ENCODE measurements at regions not wholly inside any gene's neighbourhood (a gene's known extent, or its start where the extent isn't known, plus 50 kb on each side); places are given as distances from the start of the nearest gene placed in this dataset.

DNA sequence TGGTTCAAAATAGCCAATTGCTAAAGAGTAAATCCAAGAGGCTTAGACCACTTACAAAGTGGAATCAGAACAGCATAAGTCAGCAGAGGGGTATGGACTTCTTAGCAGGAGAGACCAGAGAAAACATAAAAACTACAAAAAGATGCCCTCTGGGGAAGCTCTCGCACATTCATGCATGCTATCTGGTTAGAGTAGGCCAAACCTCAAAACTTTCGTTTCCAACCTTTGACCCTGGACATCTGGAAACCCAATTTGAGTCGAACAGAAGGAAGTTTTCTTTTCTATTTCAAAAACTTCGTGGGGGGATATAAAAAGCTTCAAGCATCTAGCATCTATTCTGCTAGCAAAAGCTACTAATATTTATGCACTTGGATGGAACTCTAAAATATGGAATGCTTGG, 523.9 kb upstream of the AGTR1 start:
- peak; percentile 4 for DNase-seq

DNA sequence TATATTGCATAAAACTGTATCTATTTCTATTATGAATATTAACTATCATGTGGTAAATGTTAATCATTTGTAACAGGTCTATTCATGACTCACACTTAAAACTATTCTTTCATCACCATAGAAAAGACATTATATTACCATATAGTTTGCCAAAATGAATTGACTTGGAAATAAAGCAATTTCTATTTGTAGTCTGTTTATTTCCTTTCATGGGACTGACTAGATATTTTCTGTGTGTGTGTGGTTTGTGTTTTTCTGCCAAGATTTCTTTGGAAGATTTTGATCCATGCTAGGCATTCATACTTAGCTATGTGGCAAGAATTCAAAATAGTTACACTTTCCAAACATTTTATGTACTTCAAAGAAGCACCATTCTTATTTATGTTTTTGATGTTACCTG, 522.5 kb upstream of the AGTR1 start:
- peak; percentile 10 for DNase-seq

DNA sequence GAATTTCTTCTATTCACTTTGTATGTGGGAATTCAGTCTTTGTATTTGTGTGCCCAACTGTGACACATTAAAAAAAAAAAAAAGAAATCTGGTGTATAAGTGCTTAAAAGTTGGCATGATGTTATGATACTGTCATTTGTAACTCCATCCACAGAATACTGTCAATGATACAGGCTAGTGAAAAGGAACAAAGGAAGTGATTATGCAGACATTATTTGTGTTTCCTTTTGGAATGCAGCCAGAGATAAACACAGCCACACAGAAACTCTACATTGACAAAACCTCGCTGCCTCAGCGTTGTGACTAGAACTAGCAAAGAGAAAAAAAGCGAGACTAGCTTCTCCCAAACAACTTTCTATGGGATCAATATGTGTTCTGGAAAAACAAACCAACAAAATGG, 519.2 kb upstream of the AGTR1 start:
- DNase-seq = peak; percentile 15

DNA sequence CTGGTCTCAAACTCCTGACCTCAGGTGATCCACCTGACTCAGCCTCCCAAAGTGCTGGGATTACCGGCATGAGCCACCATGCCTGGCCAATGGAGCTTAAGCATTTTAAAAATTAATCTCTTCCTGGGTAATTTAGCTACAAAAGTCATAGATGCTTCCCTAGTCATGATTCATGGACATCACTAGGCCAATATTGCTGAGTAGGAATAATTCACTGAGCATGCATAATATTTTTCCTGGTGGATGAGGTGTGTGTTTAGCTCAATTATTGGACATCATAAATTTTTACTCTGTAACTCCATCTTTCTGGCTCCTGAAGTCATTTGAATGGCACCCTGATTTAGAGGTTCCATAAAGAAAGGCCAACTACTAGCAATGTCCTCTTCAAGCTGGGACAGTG, 512.9 kb upstream of the AGTR1 start:
- DNase-seq = no peak

DNA sequence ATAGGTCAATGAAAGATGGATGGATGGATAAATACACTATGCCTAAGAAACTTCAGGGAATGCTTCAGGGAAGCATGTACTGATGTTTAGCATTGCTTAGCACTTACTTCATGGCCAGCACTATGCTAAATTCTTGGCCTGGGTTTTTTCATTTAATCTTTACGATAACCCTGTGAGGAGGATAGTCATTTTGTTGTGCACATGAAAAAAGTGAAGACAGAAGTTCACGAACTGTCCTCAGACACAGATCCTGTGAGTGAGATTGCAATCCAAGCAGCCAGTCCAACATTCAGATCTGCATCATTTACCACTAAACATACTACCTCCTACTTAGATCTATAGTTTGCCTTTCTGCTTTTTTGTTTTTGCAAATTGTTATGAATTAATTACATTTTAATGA, 510.8 kb upstream of the AGTR1 start:
- no peak for DNase-seq

DNA sequence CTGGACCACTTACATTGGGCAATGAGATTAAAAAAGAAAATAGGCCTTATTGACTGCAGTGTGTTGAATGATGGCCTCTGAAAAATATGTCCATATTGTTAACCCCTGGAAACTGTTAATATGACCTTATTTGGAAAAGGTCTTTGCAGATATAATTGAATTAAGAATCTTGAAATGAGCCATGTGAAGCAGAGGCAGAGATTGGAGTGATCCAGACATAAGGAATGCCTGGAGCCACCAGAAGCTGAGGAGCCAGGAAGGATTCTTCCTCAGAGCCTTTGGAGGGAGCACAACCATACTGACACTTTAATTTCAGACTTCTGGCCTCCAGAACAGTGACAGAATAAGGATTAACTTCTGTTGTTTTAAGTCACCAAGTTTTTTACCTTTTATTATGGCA, 510.4 kb upstream of the AGTR1 start:
- DNase-seq = no peak

DNA sequence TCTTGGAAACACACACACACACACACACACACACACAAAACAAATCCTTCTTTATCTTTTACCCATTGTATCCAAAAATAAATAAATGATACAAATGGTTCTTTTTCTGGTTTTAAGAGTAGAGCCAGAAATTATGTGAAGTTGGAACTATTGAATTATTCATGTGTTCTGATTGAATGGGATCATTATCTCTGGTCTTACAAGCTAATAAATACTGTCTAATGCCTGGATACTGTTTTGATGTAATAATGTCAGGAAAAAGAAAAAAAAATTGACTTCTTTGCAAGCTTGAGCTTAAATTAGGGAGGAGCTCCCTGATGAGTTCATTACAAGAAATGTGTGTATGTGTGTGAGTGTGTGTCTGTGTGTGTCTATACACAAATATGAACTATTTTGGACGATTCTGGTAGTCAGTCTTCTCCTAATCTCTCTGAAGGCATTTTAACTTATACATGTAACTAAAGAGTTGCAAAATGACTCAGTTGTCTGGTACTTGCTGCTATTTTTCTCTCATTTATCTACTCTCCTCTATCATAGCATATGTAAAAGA, 507.2 kb upstream of the AGTR1 start:
- DNase-seq = no peak

DNA sequence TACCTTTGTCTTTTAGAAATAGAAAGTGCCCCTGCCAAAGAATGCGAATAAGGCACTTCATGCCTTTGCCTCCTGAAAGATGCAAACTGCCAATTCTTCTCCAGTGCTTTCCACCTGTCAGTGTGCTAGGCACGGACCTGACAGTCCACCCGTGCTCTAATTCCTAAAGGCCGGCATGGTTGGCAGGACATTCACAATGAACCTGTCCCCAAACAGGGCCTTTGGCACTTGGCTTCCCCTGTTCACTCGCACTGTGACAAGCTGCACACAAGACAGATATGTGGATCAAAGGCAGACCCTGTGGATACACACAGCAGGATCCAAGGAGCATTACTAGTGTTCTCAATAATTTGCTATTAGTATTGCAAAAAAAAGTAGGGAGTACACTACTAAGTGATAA, 505.7 kb upstream of the AGTR1 start:
- DNase-seq = no peak

DNA sequence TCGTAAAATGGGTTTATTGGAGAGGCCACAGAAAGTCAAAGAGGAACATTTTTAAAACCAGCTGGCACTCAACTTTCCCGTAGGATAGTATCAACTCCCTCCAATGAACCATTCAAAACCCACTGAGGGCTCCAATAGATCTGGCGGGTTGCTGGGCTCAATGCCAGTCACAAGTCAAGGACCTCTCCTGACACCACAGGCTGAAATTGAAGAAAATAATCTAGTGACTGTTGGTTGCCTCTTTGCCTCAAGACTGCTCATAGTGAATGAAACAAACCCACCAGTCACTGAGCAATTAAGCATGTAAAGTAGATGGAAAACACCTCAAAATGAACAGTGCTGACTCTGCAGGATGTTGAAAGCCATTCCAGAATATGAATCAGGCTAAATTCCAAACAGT, 500.6 kb upstream of the AGTR1 start:
- no peak for DNase-seq

DNA sequence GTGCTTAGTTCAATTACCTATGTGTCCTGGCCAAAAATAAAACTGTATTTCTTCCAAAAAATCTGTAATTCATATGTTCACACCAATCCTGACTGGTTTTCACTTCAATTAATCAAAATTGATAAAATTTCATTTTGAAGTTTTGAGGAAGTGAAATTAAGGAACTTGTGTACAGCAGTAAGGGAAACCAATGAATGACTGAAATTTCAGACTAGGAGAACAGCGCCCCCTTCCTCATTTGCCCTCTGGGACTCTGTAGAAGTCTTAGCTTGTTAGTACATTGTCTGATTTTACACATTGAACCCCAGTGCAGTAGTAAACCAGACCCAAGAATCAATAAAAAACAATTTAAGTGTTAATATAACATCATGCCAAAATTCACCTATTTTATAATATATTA, 495.3 kb upstream of the AGTR1 start:
- no peak for DNase-seq

DNA sequence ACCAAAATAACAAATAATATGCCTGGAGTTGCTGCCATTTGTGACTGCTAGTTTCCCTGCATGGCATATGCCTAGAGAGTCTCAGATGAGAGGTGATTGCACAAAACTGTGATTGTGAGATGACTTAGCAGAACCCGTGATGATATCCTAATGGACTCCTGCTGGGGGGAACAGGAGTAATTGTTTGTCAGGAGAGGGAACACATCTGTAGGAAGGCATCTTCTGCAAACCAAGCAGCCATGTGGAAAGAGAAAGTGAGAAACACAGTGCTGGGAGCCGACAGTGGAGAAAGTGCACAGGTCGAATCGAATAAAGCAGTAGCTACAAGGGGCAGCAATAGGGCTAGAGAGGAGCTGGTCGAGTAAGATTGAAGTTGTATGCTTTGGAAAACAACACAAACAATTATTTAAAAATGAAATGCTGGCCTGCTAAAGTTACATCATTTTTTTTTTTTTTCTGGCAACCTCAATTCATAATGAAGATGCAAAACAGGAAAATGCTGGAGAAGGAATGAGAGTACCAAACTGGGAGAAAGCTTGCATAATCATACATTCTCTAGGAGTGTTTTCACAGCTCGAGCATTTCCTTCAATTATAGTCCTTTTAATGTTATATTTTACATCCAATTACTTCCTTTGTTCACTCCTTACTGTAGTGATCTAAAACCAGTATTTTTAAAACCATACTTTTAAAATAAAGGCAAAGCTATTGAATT, 494.2 kb upstream of the AGTR1 start:
- DNase-seq = no peak

DNA sequence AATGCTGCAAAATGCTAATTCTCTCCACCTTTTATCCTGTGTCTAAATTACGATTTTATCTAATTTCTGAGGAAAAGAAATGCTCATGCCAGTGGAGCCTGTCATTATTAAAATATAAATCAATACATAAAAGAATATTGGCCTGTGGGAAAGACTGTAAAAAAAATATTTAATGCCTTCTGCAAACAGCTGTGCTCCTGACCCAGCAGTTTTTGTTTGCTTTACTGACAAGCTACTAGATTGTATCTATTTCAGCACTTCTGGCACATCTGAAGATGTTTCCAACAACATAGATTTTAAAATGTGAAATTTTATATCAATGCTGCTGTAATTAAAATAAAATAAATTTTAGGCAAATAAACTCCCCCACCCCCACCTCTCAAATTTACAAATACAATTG, 493.6 kb upstream of the AGTR1 start:
- no peak for DNase-seq

DNA sequence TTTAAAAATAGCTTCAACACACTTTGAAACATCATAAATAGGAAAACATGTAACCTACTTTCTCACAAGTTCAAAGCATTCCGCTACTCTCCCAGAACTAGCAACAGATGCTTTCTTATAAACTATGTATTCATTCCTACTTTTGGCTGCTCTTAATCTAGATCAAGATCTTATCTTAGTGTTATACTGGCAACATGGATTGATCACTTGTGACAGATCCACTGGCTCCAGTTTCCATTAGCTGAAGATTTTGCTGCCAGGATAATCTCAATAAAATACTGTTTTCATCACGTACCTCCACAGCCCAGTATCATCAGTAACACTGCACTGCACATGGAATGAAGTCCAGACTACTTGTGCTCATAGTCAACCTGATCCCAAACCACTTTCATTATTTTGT, 491.7 kb upstream of the AGTR1 start:
- no peak for DNase-seq

DNA sequence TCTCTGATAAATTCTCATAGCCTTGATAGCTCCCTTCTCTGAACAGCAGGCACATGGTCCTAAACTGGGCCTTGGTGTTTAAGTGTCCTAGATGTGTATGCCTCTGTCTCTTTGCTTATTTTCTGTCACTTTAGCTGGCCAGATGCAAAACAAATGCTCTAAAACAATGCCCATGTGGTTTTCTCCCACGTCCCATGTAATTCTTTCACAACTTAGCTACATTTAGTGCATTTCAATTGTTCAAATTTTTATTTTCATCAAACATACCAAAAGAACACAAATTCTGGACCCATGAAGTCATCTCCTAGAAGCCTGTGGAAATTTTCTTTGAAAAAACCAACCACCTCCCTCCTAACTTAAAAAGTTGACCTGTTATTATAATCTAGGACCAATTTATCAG, 491.3 kb upstream of the AGTR1 start:
- DNase-seq = no peak

DNA sequence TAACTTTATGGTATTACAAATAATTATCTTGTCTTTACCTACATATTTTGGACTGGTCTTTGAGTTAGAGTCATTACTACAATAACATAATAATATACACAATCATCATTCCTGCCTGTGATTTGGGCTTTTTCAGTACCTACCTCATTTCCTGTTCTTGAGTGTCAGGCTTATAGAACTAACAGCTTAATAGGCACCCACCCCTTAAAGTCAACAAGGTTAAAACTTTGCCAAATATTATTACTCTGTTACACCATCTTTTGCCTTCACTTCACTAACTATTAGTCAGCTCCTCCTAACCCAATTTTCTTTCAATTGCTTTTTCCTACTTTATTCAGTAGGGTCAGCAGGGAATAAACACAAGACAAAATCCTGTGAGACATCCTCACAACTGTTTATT, 488.7 kb upstream of the AGTR1 start:
- DNase-seq = no peak

DNA sequence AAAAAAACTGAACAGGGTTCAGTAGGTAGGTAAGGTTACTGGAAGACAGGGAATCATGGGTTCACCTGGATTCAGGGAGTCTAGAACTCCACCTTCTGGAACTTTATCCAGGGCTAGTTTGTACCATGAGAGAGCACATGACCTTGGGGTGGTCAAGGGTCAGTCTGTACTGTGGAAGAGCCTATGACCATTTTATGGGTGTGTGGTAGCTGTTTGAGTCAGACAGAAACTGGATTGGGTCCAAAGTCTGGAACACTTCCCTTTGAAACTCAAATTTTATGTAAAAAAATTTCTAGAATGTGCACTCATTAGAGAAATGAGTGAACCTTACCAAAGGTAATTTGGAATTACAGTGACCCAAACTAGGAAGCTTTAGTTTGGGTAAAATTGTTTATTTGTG, 486.0 kb upstream of the AGTR1 start:
- no peak for DNase-seq

DNA sequence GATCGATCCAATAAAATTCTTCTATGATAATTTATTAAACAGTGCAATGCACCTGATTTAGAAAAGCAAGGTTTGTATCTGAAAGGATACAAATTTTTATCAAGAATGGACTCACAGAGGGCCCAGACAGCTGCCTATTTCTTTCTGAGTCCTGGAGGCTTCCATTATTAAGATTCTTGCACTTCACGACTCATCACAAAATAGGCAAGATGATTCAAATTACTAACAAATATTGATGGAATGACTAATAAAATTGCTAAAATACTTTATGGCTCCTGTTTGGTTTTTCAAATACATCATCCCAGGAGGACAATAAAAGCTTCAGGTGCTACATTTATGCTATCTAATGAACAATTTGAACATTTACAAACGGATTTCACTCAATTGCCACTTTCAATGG, 483.0 kb upstream of the AGTR1 start:
- no peak for DNase-seq

DNA sequence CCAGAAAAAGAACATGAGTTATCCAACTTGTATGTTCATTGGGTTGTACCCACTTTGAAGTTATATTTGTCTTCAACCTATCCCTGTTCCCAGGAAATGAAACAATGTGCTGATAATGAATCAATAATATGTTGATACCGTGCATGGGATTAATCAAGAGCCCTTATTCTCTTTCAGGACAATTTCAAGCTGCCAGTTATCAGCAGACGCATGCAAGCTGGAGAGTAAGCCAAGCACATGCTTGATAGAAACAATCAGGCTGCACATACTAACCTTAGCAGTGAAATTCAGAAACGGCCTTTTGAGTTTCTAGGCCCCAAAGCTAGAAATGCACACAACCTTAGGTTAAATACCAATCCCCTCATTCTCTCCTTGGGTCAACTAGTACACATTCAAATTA, 480.4 kb upstream of the AGTR1 start:
- DNase-seq = no peak

DNA sequence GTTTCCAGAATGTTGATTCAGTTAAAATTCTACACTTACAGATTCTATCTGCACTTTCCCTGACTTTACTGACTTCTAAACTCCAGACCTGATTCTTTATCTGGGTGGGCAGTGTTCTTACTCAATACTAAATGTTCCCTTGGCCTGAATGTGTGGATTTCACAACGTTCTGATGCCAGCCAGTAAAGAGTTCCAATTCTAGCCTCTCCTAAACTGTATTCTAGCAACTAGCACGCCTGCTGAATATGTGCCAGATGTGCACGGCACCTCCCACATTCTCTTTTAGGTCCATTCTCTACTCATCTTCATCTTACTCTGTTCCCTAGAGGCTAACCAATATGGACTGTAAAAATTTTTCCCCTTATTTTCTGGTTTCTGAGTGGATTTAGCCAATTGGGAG, 479.5 kb upstream of the AGTR1 start:
- DNase-seq = no peak

DNA sequence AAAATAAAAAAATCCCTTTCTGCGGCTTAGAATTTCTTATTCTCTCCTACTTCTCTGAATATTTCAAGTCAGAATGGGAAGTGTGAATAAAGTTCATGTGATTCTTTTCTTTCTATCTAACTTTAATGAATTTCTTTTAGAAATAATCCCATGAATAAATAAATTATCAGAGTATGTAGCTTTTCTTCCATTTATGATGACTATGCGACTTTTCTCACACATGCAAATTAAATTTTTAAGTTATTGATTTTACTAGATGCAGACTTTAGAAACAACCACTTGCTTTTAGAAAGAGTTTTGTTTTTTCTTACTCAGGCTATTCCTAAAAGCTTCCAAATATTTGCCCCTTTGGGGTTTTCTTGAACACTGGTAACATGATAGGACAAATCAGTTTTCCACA, 477.7 kb upstream of the AGTR1 start:
- no peak for DNase-seq

DNA sequence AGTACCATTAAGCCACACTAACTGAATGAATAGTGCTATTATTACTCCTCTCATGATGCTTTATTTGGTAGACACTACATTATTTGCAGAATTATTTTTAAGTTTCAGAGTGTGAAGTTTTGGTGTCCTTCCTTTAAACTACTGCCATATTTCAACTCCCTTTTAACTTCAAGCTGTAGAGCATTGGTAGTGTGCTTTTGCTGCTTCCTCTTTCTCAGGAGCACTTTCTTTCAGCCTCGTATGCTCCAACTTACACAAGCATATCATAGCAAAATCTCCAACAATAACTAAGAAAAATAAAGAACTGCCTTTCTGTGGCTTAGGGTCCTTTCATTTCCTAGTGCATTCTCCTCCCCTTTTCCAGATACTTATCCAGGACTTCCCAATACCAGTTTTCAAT, 476.4 kb upstream of the AGTR1 start:
- no peak for DNase-seq

DNA sequence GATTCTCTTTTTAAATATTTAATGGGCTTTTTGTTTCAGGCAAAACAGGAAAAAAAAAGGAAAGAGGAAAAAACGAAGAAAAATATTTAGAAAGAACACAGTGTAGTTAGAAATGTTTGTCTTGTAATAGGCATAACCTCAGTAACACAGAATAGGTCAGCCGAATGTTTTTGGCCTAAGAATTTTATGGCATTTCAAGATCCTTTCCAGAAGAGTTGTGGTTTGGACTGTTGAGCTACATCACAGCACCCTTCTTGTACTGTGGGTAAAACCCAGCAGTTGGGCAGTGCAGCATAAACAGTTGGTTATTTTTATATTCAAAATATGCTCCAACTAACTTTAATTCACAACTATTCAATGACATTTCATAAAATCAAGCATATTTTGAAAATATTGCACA, 474.4 kb upstream of the AGTR1 start:
- DNase-seq = peak; percentile 14

DNA sequence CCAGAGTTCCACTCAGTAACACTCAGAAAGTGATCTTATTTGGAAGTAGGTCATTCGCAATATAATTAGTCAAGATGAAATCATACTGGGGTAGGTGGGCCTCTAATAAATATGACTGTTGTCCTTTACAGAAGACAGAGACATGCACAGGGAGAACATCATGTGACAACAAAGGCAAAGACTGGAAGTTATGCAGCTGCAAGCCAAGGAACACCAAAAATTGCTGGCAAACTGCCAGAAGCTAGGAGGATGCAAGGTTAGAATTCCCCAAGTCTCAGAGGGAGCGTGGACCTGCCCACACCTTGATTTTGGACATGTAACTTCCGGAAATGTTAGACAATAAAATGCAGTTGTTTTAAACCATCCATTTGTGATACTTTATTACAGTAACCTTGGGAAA, 471.5 kb upstream of the AGTR1 start:
- peak; percentile 6 for DNase-seq

DNA sequence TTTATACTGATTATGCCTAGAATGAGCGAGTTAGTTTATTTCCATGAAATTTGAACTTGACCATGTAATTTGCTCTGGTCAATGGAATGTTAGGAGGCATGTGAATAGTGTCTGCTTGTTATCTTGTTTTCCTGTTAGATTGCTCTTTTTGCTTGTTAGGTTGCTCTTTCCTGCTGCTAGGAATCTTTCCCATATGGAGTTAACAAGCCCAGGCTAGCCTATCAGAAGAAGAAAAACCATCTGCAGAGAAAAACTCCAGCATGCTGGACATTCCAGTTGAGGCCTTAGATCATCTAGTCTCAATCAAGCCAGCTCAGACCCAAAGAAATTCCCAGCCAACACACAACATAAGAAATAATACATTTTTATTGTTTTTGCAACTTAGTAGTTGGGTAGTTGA, 470.2 kb upstream of the AGTR1 start:
- DNase-seq = peak; percentile 7

DNA sequence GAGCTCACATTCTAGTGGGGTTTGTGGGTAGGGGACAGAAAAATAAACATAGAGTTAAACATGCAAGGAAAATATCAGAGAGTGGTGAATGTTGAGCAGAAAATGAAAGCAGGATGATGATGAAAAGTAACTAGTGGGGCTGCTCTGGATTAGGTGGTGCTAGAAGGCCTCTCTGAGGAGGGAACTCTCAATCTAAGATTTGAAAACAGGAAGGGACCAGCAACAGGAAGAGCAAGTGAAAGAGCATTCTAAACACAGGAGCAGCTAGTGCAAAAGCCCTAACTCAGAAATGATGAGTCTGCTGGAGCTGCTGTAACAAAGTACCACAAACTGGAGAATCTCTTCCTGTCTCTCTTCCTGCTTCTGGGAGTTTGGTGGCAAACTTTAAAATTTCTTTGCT, 468.6 kb upstream of the AGTR1 start:
- DNase-seq = peak; percentile 13

All from tongue (tissue), 1 donor.